ENCODE measurements at regions not wholly inside any gene's neighbourhood (a gene's known extent, or its start where the extent isn't known, plus 50 kb on each side); places are given as distances from the start of the nearest gene placed in this dataset.

GRCh38 chr12:72082986-72083820, 144.6 kb downstream of the TPH2 start:
- no peaks in the 10 kb centered on the region for H3K4me1 Mint-ChIP-seq
- no peak overlapping the region for H3K27ac Mint-ChIP-seq
- H3K9me3 Mint-ChIP-seq, result no peaks in the 10 kb centered on the region
- H3K27me3 ChIP-seq (replicated peaks in 1 of 2; ENCODE audit: control insufficient read depth in 2 of 2, extremely low read depth in 1 of 2, insufficient read depth in 2 of 2, low read length in 1 of 2), result no peaks in the 10 kb centered on the region
- H3K36me3 ChIP-seq (ENCODE audit: control insufficient read depth in 2 of 2, extremely low read depth in 1 of 2, insufficient read depth in 1 of 2, low read length in 1 of 2), result no peaks in the 10 kb centered on the region
- ATAC-seq (replicated peaks in 1 of 4) (no peak), DNase-seq (no peak)
- POLR2A ChIA-PET, result no interaction called here
- no peaks in the 10 kb centered on the region for H3K4me1 ChIP-seq (ENCODE audit: control insufficient read depth in 1 of 2, extremely low read depth in 1 of 2, insufficient read depth in 2 of 2, low read length in 2 of 2)
- peaks cover 0 to 8% of the 10 kb centered on the region in 2 donors for H3K27me3 Mint-ChIP-seq
- H3K27ac ChIP-seq (ENCODE audit: low read length), result no peak overlapping the region
- 76% methylated on average over 2 of the region's 5 CpGs for whole genome bisulfite sequencing (ENCODE audit: insufficient coverage)
- no peaks in the 10 kb centered on the region for H3K36me3 Mint-ChIP-seq
- no peaks in the 10 kb centered on the region for H3K9me3 ChIP-seq
- no peak overlapping the region for H3K4me3 ChIP-seq (ENCODE audit: control insufficient read depth in 1 of 2, extremely low read depth in 1 of 2, low read length in 1 of 2)
- no peak overlapping the region for H3K4me3 Mint-ChIP-seq
- CTCF ChIA-PET, result no interaction called here

GRCh38 chr12:72084061-72084460, 145.4 kb downstream of the TPH2 start:
- WGBS (ENCODE audit: insufficient coverage), result no CpG with 5 or more reads among the region's 1 CpG
- ATAC-seq (replicated peaks in 1 of 4), result no peak
- no peaks in the 10 kb centered on the region for H3K4me1 Mint-ChIP-seq
- Histone ChIP-seq H3K4me3 (ENCODE audit: control insufficient read depth in 1 of 2, extremely low read depth in 1 of 2, low read length in 1 of 2) (no peak overlapping the region), H3K27ac (ENCODE audit: low read length) (no peak overlapping the region), H3K9me3 (no peaks in the 10 kb centered on the region), H3K36me3 (ENCODE audit: control insufficient read depth in 2 of 2, extremely low read depth in 1 of 2, insufficient read depth in 1 of 2, low read length in 1 of 2) (no peaks in the 10 kb centered on the region), H3K27me3 (replicated peaks in 1 of 2; ENCODE audit: control insufficient read depth in 2 of 2, extremely low read depth in 1 of 2, insufficient read depth in 2 of 2, low read length in 1 of 2) (no peaks in the 10 kb centered on the region), H3K4me1 (ENCODE audit: control insufficient read depth in 1 of 2, extremely low read depth in 1 of 2, insufficient read depth in 2 of 2, low read length in 2 of 2) (no peaks in the 10 kb centered on the region)
- CTCF ChIA-PET, result no interaction called here
- H3K9me3 Mint-ChIP-seq, result no peaks in the 10 kb centered on the region
- no peak for DNase-seq
- peaks cover 0 to 8% of the 10 kb centered on the region in 2 donors for H3K27me3 Mint-ChIP-seq
- no peaks in the 10 kb centered on the region for H3K36me3 Mint-ChIP-seq
- H3K4me3 Mint-ChIP-seq, result no peak overlapping the region
- POLR2A ChIA-PET, result no interaction called here
- no peak overlapping the region for H3K27ac Mint-ChIP-seq

- no peaks in the 10 kb centered on the region for H3K36me3 Mint-ChIP-seq
- peaks cover 0 to 8% of the 10 kb centered on the region in 2 donors for H3K27me3 Mint-ChIP-seq
- no peaks in the 10 kb centered on the region for H3K4me1 Mint-ChIP-seq
- Histone ChIP-seq H3K4me1 (ENCODE audit: control insufficient read depth in 1 of 2, extremely low read depth in 1 of 2, insufficient read depth in 2 of 2, low read length in 2 of 2) (no peaks in the 10 kb centered on the region), H3K27ac (ENCODE audit: low read length) (no peak overlapping the region), H3K4me3 (ENCODE audit: control insufficient read depth in 1 of 2, extremely low read depth in 1 of 2, low read length in 1 of 2) (no peak overlapping the region), H3K36me3 (ENCODE audit: control insufficient read depth in 2 of 2, extremely low read depth in 1 of 2, insufficient read depth in 1 of 2, low read length in 1 of 2) (no peaks in the 10 kb centered on the region), H3K27me3 (replicated peaks in 1 of 2; ENCODE audit: control insufficient read depth in 2 of 2, extremely low read depth in 1 of 2, insufficient read depth in 2 of 2, low read length in 1 of 2) (no peaks in the 10 kb centered on the region), H3K9me3 (no peaks in the 10 kb centered on the region)
- no peak overlapping the region for H3K27ac Mint-ChIP-seq
- no CpG with 5 or more reads among the region's 1 CpG for WGBS (ENCODE audit: insufficient coverage)
- DNase-seq, result no peak
- ChIA-PET CTCF (no interaction called here), POLR2A (no interaction called here)
- no peak overlapping the region for H3K4me3 Mint-ChIP-seq
- no peaks in the 10 kb centered on the region for H3K9me3 Mint-ChIP-seq
- ATAC-seq (replicated peaks in 1 of 4), result no peak
These were observed 146.2 kb downstream of the TPH2 start for GRCh38 chr12:72084880-72085279.

- no peaks in the 10 kb centered on the region for H3K4me1 Mint-ChIP-seq
- CTCF ChIA-PET, result no interaction called here
- Histone ChIP-seq H3K27me3 (replicated peaks in 1 of 2; ENCODE audit: control insufficient read depth in 2 of 2, extremely low read depth in 1 of 2, insufficient read depth in 2 of 2, low read length in 1 of 2) (no peaks in the 10 kb centered on the region), H3K27ac (ENCODE audit: low read length) (no peak overlapping the region), H3K4me3 (ENCODE audit: control insufficient read depth in 1 of 2, extremely low read depth in 1 of 2, low read length in 1 of 2) (no peak overlapping the region), H3K9me3 (no peaks in the 10 kb centered on the region), H3K4me1 (ENCODE audit: control insufficient read depth in 1 of 2, extremely low read depth in 1 of 2, insufficient read depth in 2 of 2, low read length in 2 of 2) (no peaks in the 10 kb centered on the region), H3K36me3 (ENCODE audit: control insufficient read depth in 2 of 2, extremely low read depth in 1 of 2, insufficient read depth in 1 of 2, low read length in 1 of 2) (no peaks in the 10 kb centered on the region)
- DNase-seq (no peak), ATAC-seq (replicated peaks in 1 of 4) (no peak)
- no peak overlapping the region for H3K27ac Mint-ChIP-seq
- H3K36me3 Mint-ChIP-seq, result no peaks in the 10 kb centered on the region
- no peaks in the 10 kb centered on the region for H3K27me3 Mint-ChIP-seq
- POLR2A ChIA-PET, result no interaction called here
- no peak overlapping the region for H3K4me3 Mint-ChIP-seq
- H3K9me3 Mint-ChIP-seq, result peaks cover 7 to 10% (median 8%) of the 10 kb centered on the region in 3 donors
These were observed 151.0 kb downstream of the TPH2 start for GRCh38 chr12:72089678-72090077.

- H3K36me3 ChIP-seq (ENCODE audit: control insufficient read depth in 2 of 2, extremely low read depth in 1 of 2, insufficient read depth in 1 of 2, low read length in 1 of 2), result no peaks in the 10 kb centered on the region
- no peak for ATAC-seq (replicated peaks in 1 of 4)
- H3K27ac Mint-ChIP-seq, result no peak overlapping the region
- no peak for DNase-seq
- H3K9me3 ChIP-seq, result no peaks in the 10 kb centered on the region
- no peaks in the 10 kb centered on the region for H3K4me1 ChIP-seq (ENCODE audit: control insufficient read depth in 1 of 2, extremely low read depth in 1 of 2, insufficient read depth in 2 of 2, low read length in 2 of 2)
- H3K27me3 ChIP-seq (replicated peaks in 1 of 2; ENCODE audit: control insufficient read depth in 2 of 2, extremely low read depth in 1 of 2, insufficient read depth in 2 of 2, low read length in 1 of 2), result no peaks in the 10 kb centered on the region
- H3K9me3 Mint-ChIP-seq, result peaks cover 7 to 10% (median 8%) of the 10 kb centered on the region in 3 donors
- H3K27me3 Mint-ChIP-seq, result no peaks in the 10 kb centered on the region
- ChIA-PET POLR2A (no interaction called here), CTCF (no interaction called here)
- H3K4me3 Mint-ChIP-seq, result no peak overlapping the region
- H3K4me3 ChIP-seq (ENCODE audit: control insufficient read depth in 1 of 2, extremely low read depth in 1 of 2, low read length in 1 of 2), result no peak overlapping the region
- no peaks in the 10 kb centered on the region for H3K36me3 Mint-ChIP-seq
- H3K4me1 Mint-ChIP-seq, result no peaks in the 10 kb centered on the region
- WGBS (ENCODE audit: insufficient coverage), result no CpG with 5 or more reads among the region's 2 CpGs
- H3K27ac ChIP-seq (ENCODE audit: low read length), result no peak overlapping the region
These were observed 154.8 kb downstream of the TPH2 start for GRCh38 chr12:72093424-72093823.

- Mint-ChIP-seq H3K27ac (no peak overlapping the region), H3K4me1 (no peaks in the 10 kb centered on the region), H3K36me3 (no peaks in the 10 kb centered on the region), H3K27me3 (no peaks in the 10 kb centered on the region), H3K4me3 (no peak overlapping the region), H3K9me3 (peaks cover 7 to 10% (median 8%) of the 10 kb centered on the region in 3 donors)
- H3K27ac ChIP-seq (ENCODE audit: low read length), result no peak overlapping the region
- ATAC-seq (replicated peaks in 1 of 4) (no peak), DNase-seq (no peak)
- ChIA-PET CTCF (no interaction called here), POLR2A (no interaction called here)
- H3K9me3 ChIP-seq, result no peaks in the 10 kb centered on the region
- H3K4me1 ChIP-seq (ENCODE audit: control insufficient read depth in 1 of 2, extremely low read depth in 1 of 2, insufficient read depth in 2 of 2, low read length in 2 of 2), result no peaks in the 10 kb centered on the region
- no peak overlapping the region for H3K4me3 ChIP-seq (ENCODE audit: control insufficient read depth in 1 of 2, extremely low read depth in 1 of 2, low read length in 1 of 2)
- no peaks in the 10 kb centered on the region for H3K27me3 ChIP-seq (replicated peaks in 1 of 2; ENCODE audit: control insufficient read depth in 2 of 2, extremely low read depth in 1 of 2, insufficient read depth in 2 of 2, low read length in 1 of 2)
- WGBS (ENCODE audit: insufficient coverage), result 69% methylated on average over 2 of the region's 2 CpGs
- H3K36me3 ChIP-seq (ENCODE audit: control insufficient read depth in 2 of 2, extremely low read depth in 1 of 2, insufficient read depth in 1 of 2, low read length in 1 of 2), result no peaks in the 10 kb centered on the region
These were observed 155.3 kb downstream of the TPH2 start for GRCh38 chr12:72093930-72094329.

GRCh38 chr12:72094490-72094889, 155.8 kb downstream of the TPH2 start:
- DNase-seq (no peak), ATAC-seq (replicated peaks in 1 of 4) (no peak)
- Mint-ChIP-seq H3K36me3 (no peaks in the 10 kb centered on the region), H3K4me1 (no peaks in the 10 kb centered on the region), H3K27ac (no peak overlapping the region), H3K9me3 (peaks cover 7 to 10% (median 8%) of the 10 kb centered on the region in 3 donors), H3K27me3 (no peaks in the 10 kb centered on the region), H3K4me3 (no peak overlapping the region)
- ChIA-PET POLR2A (no interaction called here), CTCF (no interaction called here)
- H3K27me3 ChIP-seq (replicated peaks in 1 of 2; ENCODE audit: control insufficient read depth in 2 of 2, extremely low read depth in 1 of 2, insufficient read depth in 2 of 2, low read length in 1 of 2), result no peaks in the 10 kb centered on the region
- no peak overlapping the region for H3K4me3 ChIP-seq (ENCODE audit: control insufficient read depth in 1 of 2, extremely low read depth in 1 of 2, low read length in 1 of 2)
- no peaks in the 10 kb centered on the region for H3K9me3 ChIP-seq
- H3K36me3 ChIP-seq (ENCODE audit: control insufficient read depth in 2 of 2, extremely low read depth in 1 of 2, insufficient read depth in 1 of 2, low read length in 1 of 2), result no peaks in the 10 kb centered on the region
- H3K4me1 ChIP-seq (ENCODE audit: control insufficient read depth in 1 of 2, extremely low read depth in 1 of 2, insufficient read depth in 2 of 2, low read length in 2 of 2), result no peaks in the 10 kb centered on the region
- WGBS (ENCODE audit: insufficient coverage), result 56% methylated on average over 1 of the region's 2 CpGs
- no peak overlapping the region for H3K27ac ChIP-seq (ENCODE audit: low read length)

All from T-cell (primary cell).